ENCODE measurements at regions not wholly inside any gene's neighbourhood (a gene's known extent, or its start where the extent isn't known, plus 50 kb on each side); places are given as distances from the start of the nearest gene placed in this dataset.

- DNase-seq = no peak
These were observed 141.9 kb downstream of the SOX9 start for GRCh38 chr17:72262766-72263165.

- no peak for DNase-seq
These were observed 144.0 kb downstream of the SOX9 start for GRCh38 chr17:72264682-72265405.

GRCh38 chr17:72266112-72266775, 145.4 kb downstream of the SOX9 start:
- DNase-seq = no peak

- no peak for DNase-seq
These were observed 146.8 kb downstream of the SOX9 start for GRCh38 chr17:72267601-72268000.

- no peak for DNase-seq
These were observed 147.6 kb downstream of the SOX9 start for GRCh38 chr17:72268431-72268830.

- no peak for DNase-seq
These were observed 149.6 kb downstream of the SOX9 start for GRCh38 chr17:72270273-72270924.

GRCh38 chr17:72271603-72272002, 150.8 kb downstream of the SOX9 start:
- DNase-seq = no peak

- no peak for DNase-seq
These were observed 152.7 kb downstream of the SOX9 start for GRCh38 chr17:72273289-72274056.

GRCh38 chr17:72274614-72275013, 153.8 kb downstream of the SOX9 start:
- DNase-seq = no peak

- no peak for DNase-seq
These were observed 160.1 kb downstream of the SOX9 start for GRCh38 chr17:72280881-72281280.

GRCh38 chr17:72282439-72283029, 161.7 kb downstream of the SOX9 start:
- no peak for DNase-seq

- DNase-seq = no peak
These were observed 164.0 kb downstream of the SOX9 start for GRCh38 chr17:72284806-72285205.

GRCh38 chr17:72287586-72287985, 166.8 kb downstream of the SOX9 start:
- DNase-seq = no peak

- DNase-seq = no peak
These were observed 173.7 kb downstream of the SOX9 start for GRCh38 chr17:72294487-72294893.

GRCh38 chr17:72295916-72296315, 175.1 kb downstream of the SOX9 start:
- no peak for DNase-seq

GRCh38 chr17:72296456-72296855, 175.6 kb downstream of the SOX9 start:
- DNase-seq = no peak

GRCh38 chr17:72297326-72298115, 176.7 kb downstream of the SOX9 start:
- DNase-seq = no peak

GRCh38 chr17:72299100-72299499, 178.3 kb downstream of the SOX9 start:
- DNase-seq = no peak

GRCh38 chr17:72299592-72299991, 178.8 kb downstream of the SOX9 start:
- DNase-seq = no peak

GRCh38 chr17:72301887-72302286, 181.1 kb downstream of the SOX9 start:
- DNase-seq = no peak

- DNase-seq = no peak
These were observed 181.9 kb downstream of the SOX9 start for GRCh38 chr17:72302735-72303134.

All from hematopoietic multipotent progenitor cell treated with erythropoietin and hydrocortisone succinate and interleukin-3 and kit ligand, for 8 days (in vitro differentiated cells).